ENCODE measurements at regions not wholly inside any gene's neighbourhood (a gene's known extent, or its start where the extent isn't known, plus 50 kb on each side); places are given as distances from the start of the nearest gene placed in this dataset.

DNA sequence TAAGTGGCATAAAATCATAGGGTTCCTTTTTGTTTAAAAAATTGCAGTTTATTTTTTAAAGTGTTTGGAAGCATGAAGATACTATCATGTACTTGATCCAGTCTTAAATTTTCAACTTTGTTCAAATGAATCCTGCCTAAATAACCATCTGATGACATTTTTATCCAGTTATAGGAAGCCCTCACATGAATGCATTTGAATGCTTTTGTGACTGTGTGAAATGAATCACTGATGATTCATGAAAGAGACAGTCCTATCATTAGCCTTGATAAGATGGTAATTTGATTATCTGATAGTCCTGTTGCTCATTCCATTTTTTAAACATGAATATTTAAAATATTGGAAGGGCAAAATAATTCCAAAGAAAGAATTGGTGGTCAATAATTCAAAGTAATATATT, 401.9 kb upstream of the ROBO2 start:
- TF ChIP-seq EGR1 (IDR thresholded peaks at IDR 0.05), result no peak
- no peak for TF ChIP-seq RAD21 (IDR thresholded peaks at IDR 0.05; ENCODE audit: low read depth)
- no peak for TF ChIP-seq EP300 (IDR thresholded peaks at IDR 0.05; ENCODE audit: borderline replicate concordance)
- no peak for TF ChIP-seq CREB1 (IDR thresholded peaks at IDR 0.05; ENCODE audit: low read depth)
- TF ChIP-seq, protein P1, sequence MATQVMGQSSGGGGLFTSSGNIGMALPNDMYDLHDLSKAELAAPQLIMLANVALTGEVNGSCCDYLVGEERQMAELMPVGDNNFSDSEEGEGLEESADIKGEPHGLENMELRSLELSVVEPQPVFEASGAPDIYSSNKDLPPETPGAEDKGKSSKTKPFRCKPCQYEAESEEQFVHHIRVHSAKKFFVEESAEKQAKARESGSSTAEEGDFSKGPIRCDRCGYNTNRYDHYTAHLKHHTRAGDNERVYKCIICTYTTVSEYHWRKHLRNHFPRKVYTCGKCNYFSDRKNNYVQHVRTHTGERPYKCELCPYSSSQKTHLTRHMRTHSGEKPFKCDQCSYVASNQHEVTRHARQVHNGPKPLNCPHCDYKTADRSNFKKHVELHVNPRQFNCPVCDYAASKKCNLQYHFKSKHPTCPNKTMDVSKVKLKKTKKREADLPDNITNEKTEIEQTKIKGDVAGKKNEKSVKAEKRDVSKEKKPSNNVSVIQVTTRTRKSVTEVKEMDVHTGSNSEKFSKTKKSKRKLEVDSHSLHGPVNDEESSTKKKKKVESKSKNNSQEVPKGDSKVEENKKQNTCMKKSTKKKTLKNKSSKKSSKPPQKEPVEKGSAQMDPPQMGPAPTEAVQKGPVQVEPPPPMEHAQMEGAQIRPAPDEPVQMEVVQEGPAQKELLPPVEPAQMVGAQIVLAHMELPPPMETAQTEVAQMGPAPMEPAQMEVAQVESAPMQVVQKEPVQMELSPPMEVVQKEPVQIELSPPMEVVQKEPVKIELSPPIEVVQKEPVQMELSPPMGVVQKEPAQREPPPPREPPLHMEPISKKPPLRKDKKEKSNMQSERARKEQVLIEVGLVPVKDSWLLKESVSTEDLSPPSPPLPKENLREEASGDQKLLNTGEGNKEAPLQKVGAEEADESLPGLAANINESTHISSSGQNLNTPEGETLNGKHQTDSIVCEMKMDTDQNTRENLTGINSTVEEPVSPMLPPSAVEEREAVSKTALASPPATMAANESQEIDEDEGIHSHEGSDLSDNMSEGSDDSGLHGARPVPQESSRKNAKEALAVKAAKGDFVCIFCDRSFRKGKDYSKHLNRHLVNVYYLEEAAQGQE (IDR thresholded peaks at IDR 0.05; ENCODE audit: low read depth), result no peak
- no peak for TF ChIP-seq ZBTB7A (IDR thresholded peaks at IDR 0.05; ENCODE audit: low read depth)
- TF ChIP-seq TCF12 (IDR thresholded peaks at IDR 0.05; ENCODE audit: low read depth), result no peak
- no peak for TF ChIP-seq YY1 (IDR thresholded peaks at IDR 0.05; ENCODE audit: low read depth)
- TF ChIP-seq, protein P2, sequence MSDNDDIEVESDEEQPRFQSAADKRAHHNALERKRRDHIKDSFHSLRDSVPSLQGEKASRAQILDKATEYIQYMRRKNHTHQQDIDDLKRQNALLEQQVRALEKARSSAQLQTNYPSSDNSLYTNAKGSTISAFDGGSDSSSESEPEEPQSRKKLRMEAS (IDR thresholded peaks at IDR 0.05), result no peak
- TF ChIP-seq CEBPB (IDR thresholded peaks at IDR 0.05), result no peak
- TF ChIP-seq TAF1 (IDR thresholded peaks at IDR 0.05; ENCODE audit: low read depth), result no peak
- TF ChIP-seq NFIC (IDR thresholded peaks at IDR 0.05), result no peak
- TF ChIP-seq FOXM1 (IDR thresholded peaks at IDR 0.05; ENCODE audit: borderline replicate concordance, low read depth), result no peak
- TF ChIP-seq, protein P3, sequence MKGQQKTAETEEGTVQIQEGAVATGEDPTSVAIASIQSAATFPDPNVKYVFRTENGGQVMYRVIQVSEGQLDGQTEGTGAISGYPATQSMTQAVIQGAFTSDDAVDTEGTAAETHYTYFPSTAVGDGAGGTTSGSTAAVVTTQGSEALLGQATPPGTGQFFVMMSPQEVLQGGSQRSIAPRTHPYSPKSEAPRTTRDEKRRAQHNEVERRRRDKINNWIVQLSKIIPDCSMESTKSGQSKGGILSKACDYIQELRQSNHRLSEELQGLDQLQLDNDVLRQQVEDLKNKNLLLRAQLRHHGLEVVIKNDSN (IDR thresholded peaks at IDR 0.05), result no peak
